ENCODE measurements at regions not wholly inside any gene's neighbourhood (a gene's known extent, or its start where the extent isn't known, plus 50 kb on each side); places are given as distances from the start of the nearest gene placed in this dataset.

DNA sequence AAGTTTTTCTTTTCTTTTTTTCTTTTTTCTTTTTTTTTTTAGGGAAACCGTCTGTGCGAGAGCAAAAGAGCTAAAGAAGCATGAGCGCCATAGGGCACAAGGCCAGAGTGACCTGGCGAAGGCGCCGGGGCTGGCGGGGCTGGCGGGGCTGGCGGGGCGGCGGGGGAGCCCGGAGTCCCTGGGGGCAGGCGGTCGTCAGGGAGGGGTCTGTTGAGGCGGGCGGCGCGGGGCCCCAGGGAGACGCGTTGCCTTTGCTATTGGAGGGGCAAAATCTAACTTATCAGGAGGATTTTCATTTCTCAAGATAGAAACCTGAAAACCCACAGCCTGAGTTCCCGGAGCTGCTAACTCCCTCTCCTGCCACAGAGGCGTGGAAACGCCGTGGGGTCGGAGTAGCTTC is 135.6 kb upstream of the SMAD1 start:
- no peak for DNase-seq

DNA sequence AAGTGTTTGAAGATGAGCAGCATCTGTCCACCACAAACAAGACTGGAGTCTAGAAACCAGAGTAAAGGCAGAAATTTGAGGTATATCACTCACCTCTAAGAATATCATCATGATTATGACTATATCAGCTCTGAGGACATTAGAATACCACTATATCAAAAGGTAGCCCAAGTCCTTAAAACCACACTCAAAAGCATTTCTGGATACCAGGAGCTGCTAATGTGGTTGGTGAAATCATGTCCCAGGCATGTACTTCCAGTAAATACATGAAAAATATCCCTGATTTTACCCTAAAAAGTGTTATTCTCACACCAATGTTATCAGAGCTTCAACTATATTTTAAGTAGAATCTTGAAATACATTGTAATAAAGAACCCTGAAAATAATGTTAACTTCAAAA is 136.3 kb upstream of the SMAD1 start:
- no peak for DNase-seq

DNA sequence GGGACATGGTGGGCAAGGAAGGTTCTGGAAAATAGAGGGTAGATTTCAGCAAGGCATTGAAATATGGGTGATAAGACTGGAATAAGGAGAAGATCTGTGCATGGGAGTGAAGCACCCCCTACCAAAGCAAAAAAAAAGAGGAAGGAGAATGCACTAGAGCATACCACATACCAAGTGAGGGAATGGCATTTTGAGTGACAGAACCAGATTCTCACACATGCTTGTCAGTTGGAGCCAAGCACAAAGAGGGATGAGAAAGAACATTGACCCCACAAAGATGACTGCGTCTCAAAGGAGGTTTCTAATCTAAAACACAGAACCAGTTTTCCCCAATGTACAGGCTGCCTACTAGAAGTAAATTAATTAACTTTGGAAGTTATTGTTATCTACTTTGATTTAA is 140.3 kb upstream of the SMAD1 start:
- no peak for DNase-seq

DNA sequence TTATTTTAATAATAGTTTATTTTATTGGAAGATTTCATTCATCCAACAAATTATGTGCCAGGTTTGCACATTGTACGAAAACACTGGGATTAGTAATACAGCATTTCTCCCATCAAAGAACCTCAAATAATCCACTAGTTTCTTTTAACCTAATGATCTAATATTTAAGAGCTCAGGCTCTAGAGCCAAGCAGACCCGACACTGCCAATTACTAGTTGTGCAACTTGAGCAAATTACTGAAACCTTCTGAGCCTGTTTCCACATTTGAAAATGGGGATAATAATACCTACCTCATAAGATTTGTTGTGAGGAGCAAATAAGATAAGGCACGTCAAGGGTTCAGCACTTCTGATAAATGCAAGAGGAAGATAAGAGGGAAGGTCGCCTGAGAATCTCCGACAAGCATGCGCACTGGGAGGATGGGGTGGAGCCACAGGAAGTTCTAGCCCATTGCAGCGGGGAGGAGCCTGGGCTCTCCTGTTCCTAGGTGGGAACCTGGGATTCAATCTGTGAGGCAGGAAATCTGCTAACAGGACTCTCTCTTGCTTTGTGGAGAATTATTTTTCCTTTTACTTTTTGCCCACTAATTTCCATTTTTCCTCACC is 141.5 kb upstream of the SMAD1 start:
- no peak for DNase-seq

DNA sequence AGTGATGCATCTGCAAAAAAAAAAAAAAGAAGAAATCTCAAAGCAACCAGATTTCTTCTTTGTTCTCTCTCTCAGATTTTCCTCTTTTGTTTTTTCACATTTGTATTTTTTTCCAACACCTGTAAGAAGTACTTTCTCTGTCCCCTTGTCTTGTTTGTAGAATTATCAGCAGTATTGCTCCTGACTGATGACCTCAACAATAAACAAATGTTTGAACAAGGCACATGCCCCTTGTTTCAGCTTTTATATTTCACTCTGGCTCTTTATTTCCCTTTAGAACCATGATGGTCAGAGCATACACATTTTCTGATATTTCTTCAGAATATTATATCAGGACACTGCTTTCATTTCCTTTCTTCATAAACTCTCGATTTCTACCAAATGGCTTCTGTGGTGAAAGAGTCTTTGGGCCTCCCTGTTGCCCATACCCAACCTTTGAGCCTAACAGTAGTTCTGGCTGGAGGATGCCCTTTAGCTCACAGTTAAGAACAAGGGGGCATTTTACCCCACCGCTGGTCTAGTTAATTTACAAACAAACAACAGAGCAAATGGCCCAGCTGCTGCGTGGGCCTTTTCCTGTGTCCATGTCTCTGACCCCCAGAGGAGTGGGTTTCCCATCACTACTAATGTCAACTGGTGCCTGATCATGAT is 142.5 kb upstream of the SMAD1 start:
- DNase-seq: no peak

DNA sequence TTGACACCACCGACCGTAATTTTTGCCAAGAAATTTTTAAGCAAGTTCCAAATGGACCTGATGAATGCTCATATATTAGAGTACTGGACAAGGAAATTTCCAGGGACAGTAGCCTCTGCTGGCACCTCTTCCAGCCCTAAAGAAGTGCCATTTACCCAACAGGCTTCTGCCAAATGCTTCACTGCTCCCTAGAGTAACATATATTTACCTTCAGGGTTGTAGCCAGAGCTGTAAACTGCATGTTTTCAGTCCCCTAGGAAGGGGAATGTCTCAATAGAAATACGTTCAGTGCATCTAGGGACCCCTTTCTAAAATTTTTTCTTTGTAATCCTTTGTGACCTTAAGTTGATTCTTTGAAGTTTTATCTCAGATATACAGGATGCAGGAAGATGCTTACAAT is 143.1 kb upstream of the SMAD1 start:
- no peak for DNase-seq

DNA sequence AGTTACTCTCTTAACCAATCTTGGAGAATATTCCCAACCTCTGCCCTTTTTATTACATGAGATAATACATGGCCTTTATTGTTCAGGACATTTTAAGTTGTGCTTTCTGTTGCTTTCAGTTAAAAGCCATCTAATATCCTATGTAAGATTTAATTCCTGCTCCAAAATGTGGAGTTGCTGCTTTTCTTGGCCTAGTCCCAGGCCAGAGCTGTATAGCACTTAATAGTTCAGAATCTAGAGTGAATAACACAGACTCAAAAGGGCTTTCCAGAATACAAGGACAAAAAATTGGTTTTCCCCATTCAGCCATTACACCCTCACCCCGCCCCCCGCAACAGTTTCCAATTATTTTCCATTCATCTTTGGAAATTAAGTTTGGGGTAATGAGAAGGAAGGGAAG is 144.3 kb upstream of the SMAD1 start:
- no peak for DNase-seq

DNA sequence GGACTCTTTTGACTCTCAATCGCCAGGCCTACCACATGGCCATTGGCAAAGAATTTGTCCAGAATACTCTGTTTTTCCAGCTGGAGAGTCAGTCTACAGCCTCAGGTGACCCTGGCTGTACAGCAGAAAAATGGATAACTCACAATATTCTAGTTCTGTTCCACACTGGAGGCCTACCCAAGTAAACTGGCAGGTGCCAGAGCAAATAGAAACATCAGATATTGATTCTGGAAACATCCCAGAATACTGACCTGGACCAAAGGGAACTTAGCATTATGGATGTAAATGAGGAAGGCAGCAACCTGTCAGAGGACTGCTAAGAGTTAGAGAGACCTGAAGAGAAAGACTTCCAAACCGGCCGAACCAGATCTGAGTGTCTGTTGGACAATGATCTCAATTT is 147.9 kb upstream of the SMAD1 start:
- no peak for DNase-seq

DNA sequence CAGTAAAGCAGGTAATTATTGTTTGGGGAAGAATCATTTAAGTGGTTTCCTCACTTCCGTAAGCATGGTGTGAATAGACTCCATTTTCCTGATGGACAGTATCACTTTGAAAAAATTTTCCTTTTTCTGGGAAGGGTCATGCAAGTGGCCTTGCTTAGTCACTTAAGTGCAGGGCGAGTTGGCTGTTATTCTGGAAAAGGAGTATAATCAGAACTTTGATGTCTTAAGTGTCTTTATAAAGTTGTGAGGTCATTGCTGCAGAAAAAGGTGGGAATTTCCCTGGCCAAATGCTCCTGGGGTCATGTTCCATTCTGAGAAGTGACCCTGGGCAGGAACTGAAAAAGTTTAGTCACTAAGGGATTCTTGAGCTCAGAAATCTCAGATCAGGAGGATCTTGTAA is 146.1 kb upstream of the OTUD4 start:
- no peak for DNase-seq

DNA sequence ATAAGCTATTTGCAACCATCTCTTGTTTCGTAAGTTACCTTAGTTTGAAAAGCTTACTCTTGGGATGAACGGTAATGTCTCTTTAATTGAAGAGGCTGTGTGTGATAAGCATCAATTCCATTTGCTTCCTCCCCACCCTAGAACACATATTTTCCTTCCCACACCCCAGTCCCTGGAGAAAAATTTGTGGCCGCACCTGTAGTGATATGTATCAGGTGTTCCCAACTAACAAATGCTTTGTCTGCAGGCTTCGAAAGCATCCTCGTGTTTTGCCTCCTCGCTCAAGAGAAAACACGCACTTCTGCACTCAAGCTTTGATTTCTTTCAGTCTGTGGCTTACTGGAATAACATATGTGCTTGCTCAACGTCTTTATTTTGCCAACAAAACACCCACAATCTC is 143.8 kb upstream of the OTUD4 start:
- no peak for DNase-seq

DNA sequence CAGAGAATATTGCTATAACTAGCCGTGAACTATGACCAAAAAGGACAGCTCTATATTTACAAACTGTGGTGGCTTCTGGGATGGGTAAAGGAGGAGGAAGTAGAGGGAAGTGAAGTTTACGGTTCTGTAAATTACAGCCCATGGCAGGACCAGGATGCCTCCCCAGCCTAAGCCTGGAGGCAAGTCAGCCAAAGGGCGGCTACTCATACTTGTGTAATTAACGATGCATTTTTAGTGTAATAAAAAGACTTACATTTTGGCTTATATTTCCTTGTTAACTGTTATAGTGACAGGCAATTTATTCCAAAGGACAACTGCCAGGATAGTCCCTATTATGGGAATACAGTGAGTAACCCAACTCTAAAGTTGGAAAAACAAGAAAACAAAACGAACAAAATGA is 139.9 kb upstream of the OTUD4 start:
- no peak for DNase-seq

DNA sequence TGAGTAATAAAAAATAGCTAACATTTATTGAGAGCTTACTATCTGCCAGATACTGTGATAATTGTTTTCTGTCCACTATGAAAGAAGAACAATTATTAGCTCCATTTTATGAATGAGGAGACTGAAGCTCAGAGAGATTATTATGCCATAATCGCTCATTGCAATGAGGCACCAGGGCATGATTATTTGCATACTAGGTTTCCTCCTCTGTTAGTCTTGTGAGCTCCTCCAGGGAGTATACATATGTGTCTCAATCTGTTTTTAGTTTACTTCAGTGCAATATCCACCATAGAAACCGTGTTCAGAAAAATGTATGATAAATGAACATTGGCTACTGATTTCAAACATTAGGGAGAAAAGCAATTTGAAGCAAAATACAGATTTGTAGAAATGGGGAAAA is 139.4 kb upstream of the OTUD4 start:
- DNase-seq: no peak

DNA sequence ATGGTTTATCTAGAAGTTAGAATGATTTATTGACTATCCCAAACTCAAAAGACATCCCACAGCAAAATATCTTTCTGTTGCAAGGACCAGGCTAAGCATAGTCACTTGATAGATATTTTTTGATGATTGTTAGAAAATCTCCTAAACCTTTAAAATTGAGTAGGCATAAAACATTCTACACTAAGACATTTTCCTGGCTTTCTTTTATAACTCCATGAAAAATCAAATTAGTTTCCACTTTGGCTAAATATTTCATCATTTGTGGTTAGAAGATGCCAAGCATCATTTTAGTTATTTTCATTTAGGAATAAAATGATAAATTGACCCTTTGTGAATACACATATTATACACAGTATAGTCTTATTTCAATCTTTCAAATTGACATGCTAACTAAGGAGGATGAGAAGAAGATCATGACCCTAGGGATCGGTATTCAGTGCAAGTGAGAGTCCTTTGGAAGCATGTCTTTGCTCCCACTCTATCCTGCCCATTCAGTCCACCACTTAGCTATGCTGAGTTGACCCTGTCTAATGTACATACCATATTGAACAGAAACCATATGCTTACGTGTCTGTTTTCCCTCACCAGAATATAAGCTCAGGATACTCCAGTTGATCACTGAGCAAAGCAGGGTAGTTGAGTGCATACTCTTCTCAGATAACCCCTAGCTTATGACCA is 136.6 kb upstream of the OTUD4 start:
- no peak for DNase-seq

DNA sequence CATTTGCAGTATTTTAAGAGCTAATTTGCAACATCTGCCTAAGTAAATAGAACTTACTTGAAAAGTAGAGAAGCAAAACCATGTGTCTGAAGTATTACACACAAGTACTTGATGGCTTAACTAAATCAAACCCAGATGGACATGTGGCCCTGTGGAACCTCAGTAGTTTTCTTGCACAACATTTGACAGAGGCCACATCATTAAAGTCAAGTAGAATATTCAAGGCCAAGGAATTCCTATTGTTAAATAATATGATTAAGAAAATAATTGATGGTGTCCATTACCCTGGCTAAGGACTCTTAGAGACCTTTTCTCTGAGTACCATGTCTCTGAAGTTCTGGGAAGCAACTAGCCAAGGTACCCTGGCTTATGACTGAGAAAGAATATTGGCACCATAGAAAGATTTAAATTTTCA is 135.4 kb upstream of the OTUD4 start:
- DNase-seq: no peak

DNA sequence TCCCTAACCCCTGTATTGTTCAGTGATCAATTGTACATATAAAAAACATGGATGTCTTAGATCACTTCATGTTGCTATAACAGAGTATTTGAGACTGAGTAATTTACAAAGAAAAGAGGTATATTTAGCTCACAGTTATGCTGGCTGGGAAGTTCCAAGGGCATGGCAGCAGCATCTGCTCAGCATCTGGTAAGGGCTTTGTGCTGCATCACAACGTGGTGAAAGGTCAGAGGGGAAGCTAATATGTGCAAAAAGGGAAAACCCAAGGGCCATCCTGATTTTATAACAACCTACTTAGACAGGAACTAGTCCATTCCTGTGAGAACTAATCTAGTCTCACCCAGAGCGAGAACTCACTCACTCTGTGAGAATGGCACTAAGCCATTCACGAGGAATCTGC is 128.2 kb upstream of the OTUD4 start:
- no peak for DNase-seq

DNA sequence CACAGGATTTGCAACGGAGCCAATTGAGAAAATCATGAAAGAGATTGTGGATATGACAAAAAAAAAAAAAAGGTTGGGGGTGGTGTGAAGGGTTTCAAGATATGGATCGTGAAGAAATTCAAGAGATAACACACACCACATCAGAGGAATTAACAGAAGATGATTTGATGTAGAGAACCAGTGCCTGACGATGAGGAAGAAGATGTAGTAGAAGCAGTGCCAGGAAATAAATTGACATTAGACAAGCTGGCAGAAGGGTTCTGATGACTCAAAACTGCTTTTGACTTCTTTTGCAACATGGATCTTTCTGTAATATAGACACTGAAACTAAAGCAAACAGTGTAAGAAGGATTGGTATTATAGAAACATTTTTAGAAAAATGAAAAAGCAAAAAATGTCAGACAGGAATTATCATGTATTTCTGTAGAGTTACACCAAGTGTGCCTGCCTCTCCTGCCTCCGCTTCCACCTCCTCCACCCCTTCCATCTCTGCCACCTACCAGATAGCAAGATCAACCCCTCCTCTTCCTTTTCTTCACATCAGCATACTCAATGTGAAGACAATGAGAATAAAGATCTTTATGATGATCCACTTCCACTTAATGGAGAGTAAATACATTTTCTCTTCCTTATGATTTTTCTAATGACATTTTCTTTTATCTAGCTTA is 127.5 kb upstream of the OTUD4 start:
- no peak for DNase-seq

DNA sequence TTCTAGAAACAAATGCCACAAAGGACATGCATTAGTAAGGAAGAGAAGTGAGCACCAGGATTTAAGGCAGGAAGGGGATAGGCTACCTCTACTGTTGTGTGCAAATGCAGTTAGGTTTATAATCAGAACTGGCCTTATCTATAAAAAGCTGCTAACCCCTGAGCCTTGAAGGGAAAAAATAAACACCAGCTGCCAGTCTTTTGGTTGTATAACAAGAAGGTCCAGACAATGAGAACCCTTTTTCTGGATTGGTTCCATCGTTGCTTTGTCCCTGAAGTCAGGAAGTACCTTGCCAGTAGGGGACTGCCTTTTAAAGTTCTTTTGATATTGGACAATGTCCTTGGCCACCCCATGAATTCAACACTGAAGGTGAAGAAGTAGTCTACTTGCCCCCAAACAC is 126.7 kb upstream of the OTUD4 start:
- DNase-seq: no peak

DNA sequence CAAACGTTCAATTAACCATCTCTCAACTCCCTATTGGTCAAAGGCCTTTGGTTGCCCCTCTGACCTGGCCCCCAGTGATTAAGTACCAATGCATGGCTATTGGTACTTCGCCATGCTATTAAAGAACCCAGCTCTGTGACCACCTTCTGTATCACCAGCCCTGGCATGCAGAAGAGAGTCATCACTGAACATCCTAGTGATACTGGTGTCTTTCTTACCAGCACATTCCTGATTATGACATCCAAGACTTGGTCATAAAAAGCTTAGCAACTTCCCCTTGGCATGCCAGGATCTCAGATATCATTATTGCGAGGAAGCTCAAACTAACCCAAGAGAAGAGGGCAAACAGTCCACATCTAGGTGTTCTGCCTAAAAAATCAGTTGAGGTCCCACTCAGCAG is 122.3 kb upstream of the OTUD4 start:
- no peak for DNase-seq

DNA sequence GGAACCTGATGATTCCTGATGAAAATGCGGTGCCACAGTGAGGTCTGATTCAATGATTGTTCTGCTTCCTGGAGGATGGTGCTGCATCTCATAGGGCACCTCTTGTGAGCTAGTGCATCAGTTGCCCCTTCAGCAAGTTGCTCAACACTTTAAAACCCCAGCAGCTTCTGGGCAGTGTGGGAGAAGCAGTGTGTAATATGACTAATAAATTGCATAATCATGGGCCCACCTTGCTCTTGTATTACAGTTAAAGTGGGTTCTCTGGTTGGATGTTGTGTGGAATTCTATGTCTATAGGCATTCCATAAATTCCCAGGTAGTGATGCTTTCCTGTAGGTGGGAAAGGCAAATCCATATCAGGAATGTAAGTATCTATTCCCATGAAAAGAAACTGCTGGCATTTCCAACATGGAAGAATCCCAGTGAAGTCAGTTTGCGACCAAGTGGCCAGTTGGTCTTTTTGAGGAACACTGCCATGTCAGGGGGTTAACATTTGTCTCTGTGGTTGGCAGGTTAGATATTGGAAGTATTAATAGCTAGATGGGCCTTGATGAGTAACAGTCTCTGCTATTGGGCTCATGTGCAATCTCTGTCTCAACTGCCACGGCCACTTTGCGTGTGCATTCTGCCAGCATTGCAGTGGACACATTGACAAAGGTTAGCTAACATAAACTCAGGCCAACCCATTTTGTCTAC is 121.1 kb upstream of the OTUD4 start:
- DNase-seq: no peak

DNA sequence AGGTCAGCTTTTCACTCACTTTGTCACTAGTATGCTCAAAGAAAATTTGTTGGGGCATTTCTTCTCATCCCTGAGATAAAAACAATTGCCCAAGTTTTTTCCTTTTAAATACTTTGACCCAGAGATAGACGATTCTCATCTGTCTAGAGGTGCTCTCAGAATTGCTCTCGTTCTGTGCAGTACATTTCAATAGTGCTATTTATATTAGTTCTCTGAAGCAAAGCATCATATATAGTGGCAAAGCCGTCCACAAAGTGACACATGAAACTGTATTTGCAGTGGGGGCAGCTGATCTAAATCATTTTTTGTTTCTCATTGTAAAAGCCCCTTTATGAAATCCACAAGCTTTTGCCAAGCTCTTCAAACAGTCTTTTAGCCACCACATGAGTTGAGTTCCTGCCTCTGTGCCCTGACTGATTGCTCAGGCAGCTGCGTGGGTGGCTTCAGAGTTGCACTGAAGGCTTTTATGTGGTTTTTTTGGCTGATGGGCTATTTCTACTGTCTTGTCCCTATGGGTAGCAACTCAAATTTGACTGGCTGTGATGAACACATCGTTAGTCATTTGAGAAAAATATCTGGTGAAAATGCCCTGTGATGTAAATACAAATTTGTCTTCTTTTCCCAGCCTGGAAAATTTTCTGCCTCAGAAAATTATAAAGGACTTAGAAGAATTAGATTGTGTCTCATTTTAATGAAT is 119.1 kb upstream of the OTUD4 start:
- DNase-seq: peak; percentile 18 to 46

DNA sequence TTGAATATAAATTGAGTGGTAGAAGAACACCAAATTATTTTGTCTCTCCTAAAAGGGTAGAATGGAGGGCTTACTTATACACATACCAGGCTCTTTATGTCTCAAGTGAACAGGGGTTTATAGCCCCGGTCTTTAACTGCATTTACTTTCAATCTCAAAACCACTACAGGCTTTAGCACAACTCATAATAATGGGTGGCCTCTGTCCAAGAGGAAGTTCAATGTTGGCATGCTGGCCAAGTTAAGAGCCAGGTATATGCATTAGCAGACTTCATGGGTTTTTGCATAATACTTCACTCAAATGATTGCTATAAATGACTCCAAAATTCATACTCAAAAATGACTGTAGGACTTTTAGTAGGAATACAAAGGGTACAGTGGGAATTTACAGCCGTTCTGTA is 118.5 kb upstream of the OTUD4 start:
- DNase-seq: no peak

DNA sequence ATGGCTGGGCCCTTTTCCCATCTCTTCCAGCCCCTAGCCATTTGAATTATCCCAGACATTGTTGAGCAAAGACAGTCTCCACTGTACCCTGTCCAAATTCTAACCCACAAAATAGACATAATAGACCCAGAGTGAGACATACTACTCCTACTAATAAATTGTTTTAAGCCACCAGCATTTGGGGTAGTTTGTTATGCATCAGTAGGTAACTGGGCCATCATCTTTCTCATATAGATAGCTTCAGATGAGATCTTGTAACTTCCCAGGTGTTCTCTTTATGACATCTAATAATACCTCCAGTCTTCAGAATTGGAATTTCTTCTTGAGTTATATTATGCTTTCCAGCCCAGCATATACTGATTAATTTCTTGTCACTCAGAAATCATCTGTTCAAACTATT is 117.2 kb upstream of the OTUD4 start:
- no peak for DNase-seq

DNA sequence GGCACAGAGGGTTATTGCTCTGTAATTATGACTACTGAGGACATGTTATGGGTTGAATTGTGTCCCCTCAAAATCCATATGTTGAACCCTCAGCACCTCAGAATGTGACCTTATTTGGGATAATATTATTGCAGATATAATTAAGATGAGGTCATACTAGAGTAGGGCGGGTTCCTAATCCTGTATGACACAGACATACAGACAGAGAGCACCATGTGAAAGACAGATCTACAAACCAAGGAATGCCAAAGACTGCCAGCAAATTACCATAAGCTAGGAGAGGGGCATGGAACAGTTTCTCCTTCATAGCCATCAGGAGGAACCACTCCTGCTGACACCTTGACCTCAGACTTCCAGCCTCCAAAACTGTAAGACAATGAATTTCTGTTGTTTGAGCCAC is 115.2 kb upstream of the OTUD4 start:
- DNase-seq: no peak
